ENCODE measurements at regions not wholly inside any gene's neighbourhood (a gene's known extent, or its start where the extent isn't known, plus 50 kb on each side); places are given as distances from the start of the nearest gene placed in this dataset.

DNA sequence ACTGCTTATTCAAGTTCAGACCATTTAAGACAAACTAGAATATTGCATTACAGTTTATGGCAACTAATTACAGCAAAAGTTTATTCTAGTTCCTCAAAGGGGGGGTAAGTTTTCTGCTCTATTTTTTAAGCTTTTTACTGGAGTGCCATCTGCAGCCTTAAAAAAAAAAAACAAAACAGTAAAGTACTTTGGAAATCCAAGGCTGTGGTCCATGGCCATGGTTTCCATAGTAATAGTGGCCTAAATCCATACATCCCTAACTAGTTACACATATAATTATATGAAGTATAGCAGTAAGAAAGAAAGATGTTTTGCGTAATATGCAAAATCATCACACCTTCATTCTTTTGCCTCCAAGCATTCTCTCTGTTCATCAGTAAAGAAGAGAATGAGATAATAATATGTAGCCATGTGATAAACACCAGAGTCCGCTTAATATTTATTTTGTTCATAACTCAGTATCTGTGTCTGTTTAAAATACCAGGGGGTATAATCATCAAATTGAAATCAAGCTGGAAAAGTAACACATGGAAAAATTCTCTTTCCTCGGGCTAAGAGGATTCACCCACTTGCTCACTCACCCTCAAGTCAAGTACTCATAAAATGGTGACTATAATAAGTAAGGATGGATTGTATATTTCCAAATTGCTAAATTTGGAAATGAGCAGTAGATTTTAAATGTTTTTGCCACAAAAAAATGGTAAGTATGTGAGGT, 301.1 kb upstream of the RND3 start:
- DNase-seq (ENCODE audit: extremely low read depth, low read depth), result no peak
- no peak overlapping the region for H3K4me3 ChIP-seq (replicated peaks; ENCODE audit: low read depth, low read length)
- TF ChIP-seq, protein P1, sequence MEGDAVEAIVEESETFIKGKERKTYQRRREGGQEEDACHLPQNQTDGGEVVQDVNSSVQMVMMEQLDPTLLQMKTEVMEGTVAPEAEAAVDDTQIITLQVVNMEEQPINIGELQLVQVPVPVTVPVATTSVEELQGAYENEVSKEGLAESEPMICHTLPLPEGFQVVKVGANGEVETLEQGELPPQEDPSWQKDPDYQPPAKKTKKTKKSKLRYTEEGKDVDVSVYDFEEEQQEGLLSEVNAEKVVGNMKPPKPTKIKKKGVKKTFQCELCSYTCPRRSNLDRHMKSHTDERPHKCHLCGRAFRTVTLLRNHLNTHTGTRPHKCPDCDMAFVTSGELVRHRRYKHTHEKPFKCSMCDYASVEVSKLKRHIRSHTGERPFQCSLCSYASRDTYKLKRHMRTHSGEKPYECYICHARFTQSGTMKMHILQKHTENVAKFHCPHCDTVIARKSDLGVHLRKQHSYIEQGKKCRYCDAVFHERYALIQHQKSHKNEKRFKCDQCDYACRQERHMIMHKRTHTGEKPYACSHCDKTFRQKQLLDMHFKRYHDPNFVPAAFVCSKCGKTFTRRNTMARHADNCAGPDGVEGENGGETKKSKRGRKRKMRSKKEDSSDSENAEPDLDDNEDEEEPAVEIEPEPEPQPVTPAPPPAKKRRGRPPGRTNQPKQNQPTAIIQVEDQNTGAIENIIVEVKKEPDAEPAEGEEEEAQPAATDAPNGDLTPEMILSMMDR (IDR thresholded peaks at IDR 0.05; ENCODE audit: low read depth, low read length, missing control alignments), result no peak

DNA sequence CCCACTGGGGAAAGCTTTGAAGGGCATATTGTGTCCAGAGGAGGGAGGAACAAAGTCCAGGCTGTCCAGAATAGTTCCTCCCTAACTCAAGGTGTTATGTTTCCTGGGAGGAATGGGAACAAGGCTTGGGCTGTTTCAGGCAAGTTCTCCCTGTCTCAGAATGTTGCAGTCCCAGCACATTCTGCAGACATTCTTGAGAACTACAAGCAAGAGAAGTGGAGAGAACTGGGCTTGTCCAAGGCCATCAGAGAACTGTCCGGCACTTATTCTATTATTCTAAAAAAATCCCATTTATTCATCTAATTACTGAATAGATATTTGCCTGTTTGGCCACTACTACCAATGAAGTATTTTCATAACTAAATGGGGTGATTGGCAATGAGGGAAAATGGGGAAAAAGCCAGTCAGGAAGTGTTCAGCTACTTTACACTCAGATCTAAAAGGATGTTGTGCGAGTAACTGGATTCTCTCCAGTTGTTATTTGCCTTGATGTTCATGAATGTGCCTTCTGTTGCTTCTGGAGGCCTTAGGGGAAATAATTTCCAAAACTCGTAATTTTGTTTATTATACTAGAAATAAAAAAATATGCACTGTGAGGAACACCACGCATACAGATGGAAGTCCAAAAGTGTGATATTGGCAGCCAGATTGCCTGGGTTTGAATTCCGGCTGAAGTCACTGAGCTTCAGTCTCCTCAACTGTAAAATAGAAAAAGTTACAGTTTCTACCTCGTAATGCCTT, 300.1 kb upstream of the RND3 start:
- TF ChIP-seq, protein P1 (IDR thresholded peaks at IDR 0.05; ENCODE audit: low read depth, low read length, missing control alignments), result no peak
- no peak for DNase-seq (ENCODE audit: extremely low read depth, low read depth)
- H3K4me3 ChIP-seq (replicated peaks; ENCODE audit: low read depth, low read length), result no peak overlapping the region

DNA sequence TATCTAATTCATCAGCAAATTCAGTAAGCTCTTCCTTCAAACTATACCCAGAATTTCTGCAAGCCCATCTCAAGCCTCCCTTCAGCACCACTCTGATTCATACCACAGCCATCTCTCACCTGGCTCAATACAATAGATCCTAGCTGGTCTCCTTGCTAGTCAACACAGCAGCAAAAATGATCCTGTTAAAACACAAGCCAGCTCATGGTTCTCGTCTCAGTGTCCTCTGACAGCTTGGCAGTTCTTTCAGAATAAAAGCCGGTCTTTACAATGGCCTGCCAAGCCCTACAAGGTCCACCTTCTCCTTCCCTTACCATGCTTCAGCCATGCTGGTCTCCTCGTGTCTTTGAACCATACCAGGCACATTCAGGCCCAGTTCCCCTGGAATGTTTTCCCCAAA, 296.9 kb upstream of the RND3 start:
- no peak overlapping the region for H3K4me3 ChIP-seq (replicated peaks; ENCODE audit: low read depth, low read length)
- no peak for DNase-seq (ENCODE audit: extremely low read depth, low read depth)
- TF ChIP-seq, protein P1 (IDR thresholded peaks at IDR 0.05; ENCODE audit: low read depth, low read length, missing control alignments), result no peak

DNA sequence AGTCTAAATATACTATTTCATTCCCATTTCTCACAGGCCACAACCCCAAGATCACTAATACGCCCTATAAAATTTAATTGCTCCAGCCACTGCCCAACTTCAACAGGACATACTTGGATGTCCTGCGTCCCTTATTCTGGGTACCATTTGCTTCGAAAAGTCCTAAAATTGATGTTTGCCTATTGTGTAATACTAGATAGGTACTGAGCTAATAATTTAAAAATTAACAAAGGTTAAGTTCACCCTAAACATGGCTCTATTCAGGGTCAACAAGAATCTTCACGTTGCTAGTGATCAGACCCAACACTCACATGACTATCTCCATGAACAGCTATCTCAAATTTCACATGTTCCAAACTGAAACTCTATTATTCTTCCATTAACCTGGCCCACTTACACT, 296.4 kb upstream of the RND3 start:
- H3K4me3 ChIP-seq (replicated peaks; ENCODE audit: low read depth, low read length), result no peak overlapping the region
- TF ChIP-seq, protein P1 (IDR thresholded peaks at IDR 0.05; ENCODE audit: low read depth, low read length, missing control alignments), result no peak
- no peak for DNase-seq (ENCODE audit: extremely low read depth, low read depth)

DNA sequence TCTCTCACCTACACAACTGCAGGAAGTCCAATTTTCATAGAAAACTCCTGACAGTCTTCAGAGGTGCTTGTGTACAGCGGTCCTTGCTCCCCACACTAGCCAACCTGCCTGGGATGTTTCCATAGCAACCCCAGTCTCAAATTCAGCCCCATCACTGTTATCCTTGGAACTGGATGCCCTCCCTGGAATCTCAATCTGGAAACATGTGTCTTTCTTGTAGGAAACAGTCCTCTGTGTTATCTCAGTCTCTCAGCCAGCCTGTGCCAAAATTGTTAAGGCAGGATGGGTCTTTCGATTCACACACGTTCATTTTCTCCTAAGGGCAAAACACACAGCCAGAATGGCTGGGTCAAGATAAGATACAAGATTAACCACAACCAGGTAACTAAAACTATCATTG, 295.5 kb upstream of the RND3 start:
- TF ChIP-seq, protein P1 (IDR thresholded peaks at IDR 0.05; ENCODE audit: low read depth, low read length, missing control alignments), result no peak
- no peak overlapping the region for H3K4me3 ChIP-seq (replicated peaks; ENCODE audit: low read depth, low read length)
- DNase-seq (ENCODE audit: extremely low read depth, low read depth), result no peak

DNA sequence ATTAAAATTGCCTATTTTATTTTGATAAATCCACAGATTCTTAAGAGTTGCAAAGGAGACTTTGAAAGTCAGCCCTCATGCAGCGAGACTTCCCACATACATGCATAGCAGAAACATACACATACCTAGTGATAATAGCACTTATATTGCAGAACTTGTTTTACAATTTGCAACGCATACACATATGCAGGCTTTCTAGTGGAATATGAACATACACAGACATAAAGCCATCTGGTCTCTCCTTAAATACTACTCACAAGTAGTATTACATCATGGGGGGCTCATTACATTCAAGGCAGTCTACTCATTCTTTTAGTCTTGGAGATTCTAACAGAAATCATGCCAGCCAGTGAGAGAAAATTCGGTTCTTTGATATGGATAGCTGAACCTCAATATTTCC, 295.1 kb upstream of the RND3 start:
- TF ChIP-seq, protein P1 (IDR thresholded peaks at IDR 0.05; ENCODE audit: low read depth, low read length, missing control alignments), result no peak
- H3K4me3 ChIP-seq (replicated peaks; ENCODE audit: low read depth, low read length), result no peak overlapping the region
- DNase-seq (ENCODE audit: extremely low read depth, low read depth), result no peak
